OCI-LY1 (cell line): ENCODE measurements at regions not wholly inside any gene's neighbourhood (a gene's known extent, or its start where the extent isn't known, plus 50 kb on each side); places are given as distances from the start of the nearest gene placed in this dataset.

Source experiments
- CTCF ChIP-seq: fragments of 200-600 bp; sonication (generic), shearing (Covaris generic); IDR thresholded peaks from 2 replicates; pipeline ENCODE4 v1.5.1; 2017; ENCODE audit warnings: mild to moderate bottlenecking, antibody characterized with exemption, low read length, moderate library complexity, mixed read lengths
- EZH2 ChIP-seq: fragments of 200-600 bp; sonication (generic), shearing (Covaris generic); IDR thresholded peaks from 2 replicates; pipeline ENCODE4 v1.8.0; 2017; ENCODE audit warnings: borderline replicate concordance, mixed run types, mild to moderate bottlenecking, antibody characterized with exemption, low read length, moderate library complexity, mixed read lengths

DNA sequence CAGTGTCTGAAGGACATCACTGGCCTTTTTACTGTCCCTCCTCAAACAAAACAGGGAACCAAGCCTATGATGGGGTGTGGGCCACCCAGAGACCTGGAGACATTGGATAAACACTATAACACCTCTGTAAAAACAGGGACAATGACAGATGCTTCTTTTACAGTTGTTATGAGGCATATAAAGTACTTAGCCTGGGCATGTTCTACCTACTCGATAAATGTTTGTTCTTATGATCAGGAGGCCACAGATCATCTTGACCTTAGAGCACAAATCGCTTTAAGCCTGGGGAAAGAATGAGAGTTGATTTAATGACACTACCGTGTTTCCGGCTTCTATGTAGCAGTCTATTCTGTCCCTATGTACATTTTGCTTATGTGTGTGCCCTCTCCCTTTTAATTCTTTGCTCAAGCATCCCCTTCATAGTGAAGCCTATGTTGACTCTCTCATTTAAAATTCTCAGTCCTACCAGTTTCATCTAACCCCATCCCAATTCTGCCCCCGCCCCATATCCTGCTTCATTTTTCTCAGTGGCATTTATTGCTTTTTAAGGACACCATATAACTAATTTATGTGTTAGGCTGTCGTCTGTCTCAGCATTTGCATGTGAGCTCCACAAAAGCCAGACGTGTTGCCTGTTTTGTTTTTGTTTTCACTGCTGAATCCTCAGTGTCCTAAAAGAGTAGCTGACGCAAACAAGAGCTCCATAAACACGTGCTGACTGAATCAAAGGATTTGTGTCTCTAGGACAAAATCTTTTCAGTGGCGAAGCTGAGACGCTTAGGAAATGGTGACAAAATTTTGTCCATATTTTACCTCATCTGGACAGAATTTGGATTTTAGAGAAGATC is 182.3 kb upstream of the ST6GAL2 start:
- no peak for TF ChIP-seq CTCF
- no peak for TF ChIP-seq EZH2
